Ovary (tissue), 3 donors: ENCODE measurements at regions not wholly inside any gene's neighbourhood (a gene's known extent, or its start where the extent isn't known, plus 50 kb on each side); places are given as distances from the start of the nearest gene placed in this dataset.

Source experiments
- CTCF ChIP-seq, 3 donors: fragments of 450-650 bp in 2 of 3; fragments of 200-600 bp in 1 of 3; IDR thresholded peaks; one replicate each; pipeline versions ENCODE4 v1.5.1 to v1.8.0; 2016 to 2022; ENCODE audit warnings: antibody characterized with exemption in 3 of 3, mild to moderate bottlenecking in 1 of 3
- POLR2A ChIP-seq: fragments of 450-650 bp; IDR thresholded peaks from one replicate; pipeline ENCODE4 v1.6.1; 2017; ENCODE audit warnings: antibody characterized with exemption, mild to moderate bottlenecking, moderate library complexity
- donor health status: DM: no; HTN: no; CAD: no.

GRCh38 chr10:31599626-31600504, 280.8 kb downstream of the ZEB1 start:
- TF ChIP-seq CTCF (IDR thresholded peaks at IDR 0.05) (no peak), POLR2A (no peak)
